ENCODE measurements at regions not wholly inside any gene's neighbourhood (a gene's known extent, or its start where the extent isn't known, plus 50 kb on each side); places are given as distances from the start of the nearest gene placed in this dataset.
"Not testable (repeated sequence)": the region's sequence is repeated elsewhere in the genome, so short reads cannot be mapped to it uniquely, and the experiment has no call there.

- DNase-seq (ENCODE audit: low spot score) = no peak
- Mint-ChIP-seq H3K4me3 (no peak overlapping the region), H3K9me3 (no peaks in the 10 kb centered on the region), H3K27me3 (ENCODE audit: insufficient read depth) (no peaks in the 10 kb centered on the region), H3K4me1 (ENCODE audit: low read depth) (no peaks in the 10 kb centered on the region), H3K36me3 (ENCODE audit: low read depth) (no peaks in the 10 kb centered on the region), H3K27ac (no peak overlapping the region)
- intact Hi-C loops (cut with micrococcal nuclease) = no loop called here
These were observed 193.3 kb upstream of the GRIN3A start for GRCh38 chr9:101931756-101932155.

GRCh38 chr9:101930783-101931182 is 192.3 kb upstream of the GRIN3A start:
- Mint-ChIP-seq H3K36me3 (ENCODE audit: low read depth) (no peaks in the 10 kb centered on the region), H3K27ac (no peak overlapping the region), H3K4me1 (ENCODE audit: low read depth) (no peaks in the 10 kb centered on the region), H3K27me3 (ENCODE audit: insufficient read depth) (no peaks in the 10 kb centered on the region), H3K9me3 (no peaks in the 10 kb centered on the region), H3K4me3 (no peak overlapping the region)
- no peak for DNase-seq (ENCODE audit: low spot score)
- intact Hi-C loops (cut with micrococcal nuclease) = no loop called here

GRCh38 chr9:101925498-101925897 is 187.1 kb upstream of the GRIN3A start:
- Mint-ChIP-seq H3K4me1 (ENCODE audit: low read depth) (no peaks in the 10 kb centered on the region), H3K27me3 (ENCODE audit: insufficient read depth) (no peaks in the 10 kb centered on the region), H3K9me3 (no peaks in the 10 kb centered on the region), H3K4me3 (no peak overlapping the region), H3K36me3 (ENCODE audit: low read depth) (no peaks in the 10 kb centered on the region), H3K27ac (no peak overlapping the region)
- intact Hi-C loops (cut with micrococcal nuclease) = no loop called here
- DNase-seq (ENCODE audit: low spot score) = no peak

- Mint-ChIP-seq H3K27ac (no peak overlapping the region), H3K4me1 (ENCODE audit: low read depth) (no peaks in the 10 kb centered on the region), H3K36me3 (ENCODE audit: low read depth) (no peaks in the 10 kb centered on the region), H3K27me3 (ENCODE audit: insufficient read depth) (no peaks in the 10 kb centered on the region), H3K4me3 (no peak overlapping the region), H3K9me3 (no peaks in the 10 kb centered on the region)
- DNase-seq (ENCODE audit: low spot score) = no peak
- intact Hi-C loops (cut with micrococcal nuclease) = no loop called here
These were observed 185.0 kb upstream of the GRIN3A start for GRCh38 chr9:101923451-101923850.

- H3K27ac Mint-ChIP-seq; H3K36me3 Mint-ChIP-seq (ENCODE audit: low read depth); H3K4me3 Mint-ChIP-seq; H3K9me3 Mint-ChIP-seq; DNase-seq (ENCODE audit: low spot score); intact Hi-C loops (cut with micrococcal nuclease); H3K27me3 Mint-ChIP-seq (ENCODE audit: insufficient read depth); H3K4me1 Mint-ChIP-seq (ENCODE audit: low read depth): not testable (repeated sequence)
These were observed 178.5 kb upstream of the GRIN3A start for GRCh38 chr9:101916948-101917347.

- Mint-ChIP-seq H3K27ac (no peak overlapping the region), H3K36me3 (ENCODE audit: low read depth) (no peaks in the 10 kb centered on the region), H3K4me1 (ENCODE audit: low read depth) (no peaks in the 10 kb centered on the region), H3K4me3 (no peak overlapping the region), H3K9me3 (no peaks in the 10 kb centered on the region), H3K27me3 (ENCODE audit: insufficient read depth) (no peaks in the 10 kb centered on the region)
- intact Hi-C loops (cut with micrococcal nuclease) = no loop called here
- DNase-seq (ENCODE audit: low spot score) = no peak
These were observed 177.0 kb upstream of the GRIN3A start for GRCh38 chr9:101915482-101915881.

- intact Hi-C loops (cut with micrococcal nuclease) = no loop called here
- H3K27me3 Mint-ChIP-seq (ENCODE audit: insufficient read depth) = no peaks in the 10 kb centered on the region
- no peak for DNase-seq (ENCODE audit: low spot score)
- H3K36me3 Mint-ChIP-seq (ENCODE audit: low read depth) = no peaks in the 10 kb centered on the region
- H3K9me3 Mint-ChIP-seq = no peaks in the 10 kb centered on the region
- no peaks in the 10 kb centered on the region for H3K4me1 Mint-ChIP-seq (ENCODE audit: low read depth)
- no peak overlapping the region for H3K4me3 Mint-ChIP-seq
- H3K27ac Mint-ChIP-seq = no peak overlapping the region
These were observed 174.3 kb upstream of the GRIN3A start for GRCh38 chr9:101912698-101913097.

- Mint-ChIP-seq H3K4me3 (no peak overlapping the region), H3K27ac (no peak overlapping the region), H3K36me3 (ENCODE audit: low read depth) (no peaks in the 10 kb centered on the region), H3K27me3 (ENCODE audit: insufficient read depth) (no peaks in the 10 kb centered on the region), H3K4me1 (ENCODE audit: low read depth) (no peaks in the 10 kb centered on the region), H3K9me3 (no peaks in the 10 kb centered on the region)
- intact Hi-C loops (cut with micrococcal nuclease) = no loop called here
- no peak for DNase-seq (ENCODE audit: low spot score)
These were observed 169.0 kb upstream of the GRIN3A start for GRCh38 chr9:101907466-101907865.

- DNase-seq (ENCODE audit: low spot score) = no peak
- no peaks in the 10 kb centered on the region for H3K4me1 Mint-ChIP-seq (ENCODE audit: low read depth)
- intact Hi-C loops (cut with micrococcal nuclease) = no loop called here
- H3K27me3 Mint-ChIP-seq (ENCODE audit: insufficient read depth) = no peaks in the 10 kb centered on the region
- no peaks in the 10 kb centered on the region for H3K36me3 Mint-ChIP-seq (ENCODE audit: low read depth)
- H3K4me3 Mint-ChIP-seq = no peak overlapping the region
- H3K9me3 Mint-ChIP-seq = no peaks in the 10 kb centered on the region
- no peak overlapping the region for H3K27ac Mint-ChIP-seq
These were observed 166.4 kb upstream of the GRIN3A start for GRCh38 chr9:101904845-101905244.

- no peak for DNase-seq (ENCODE audit: low spot score)
- Mint-ChIP-seq H3K4me3 (no peak overlapping the region), H3K27ac (no peak overlapping the region), H3K36me3 (ENCODE audit: low read depth) (no peaks in the 10 kb centered on the region), H3K9me3 (no peaks in the 10 kb centered on the region), H3K27me3 (ENCODE audit: insufficient read depth) (no peaks in the 10 kb centered on the region), H3K4me1 (ENCODE audit: low read depth) (no peaks in the 10 kb centered on the region)
- intact Hi-C loops (cut with micrococcal nuclease) = no loop called here
These were observed 163.6 kb upstream of the GRIN3A start for GRCh38 chr9:101902051-101902450.

GRCh38 chr9:101897196-101897595 is 158.7 kb upstream of the GRIN3A start:
- no peak for DNase-seq (ENCODE audit: low spot score)
- no peaks in the 10 kb centered on the region for H3K27me3 Mint-ChIP-seq (ENCODE audit: insufficient read depth)
- no peak overlapping the region for H3K4me3 Mint-ChIP-seq

GRCh38 chr9:101893661-101894646 is 155.5 kb upstream of the GRIN3A start:
- H3K27ac Mint-ChIP-seq = no peak overlapping the region
- H3K27me3 Mint-ChIP-seq (ENCODE audit: insufficient read depth) = no peaks in the 10 kb centered on the region
- no peak for DNase-seq (ENCODE audit: low spot score)
- no peaks in the 10 kb centered on the region for H3K9me3 Mint-ChIP-seq
- H3K4me1 Mint-ChIP-seq (ENCODE audit: low read depth) = no peaks in the 10 kb centered on the region
- intact Hi-C loops (cut with micrococcal nuclease) = no loop called here
- H3K4me3 Mint-ChIP-seq = no peak overlapping the region
- no peaks in the 10 kb centered on the region for H3K36me3 Mint-ChIP-seq (ENCODE audit: low read depth)

More at GRCh38 chr9:101897196-101897595, 158.7 kb upstream of the GRIN3A start:
- no peaks in the 10 kb centered on the region for H3K4me1 Mint-ChIP-seq (ENCODE audit: low read depth)
- no peak overlapping the region for H3K27ac Mint-ChIP-seq
- H3K9me3 Mint-ChIP-seq = no peaks in the 10 kb centered on the region
- intact Hi-C loops (cut with micrococcal nuclease) = no loop called here
- no peaks in the 10 kb centered on the region for H3K36me3 Mint-ChIP-seq (ENCODE audit: low read depth)

- Mint-ChIP-seq H3K36me3 (ENCODE audit: low read depth) (no peaks in the 10 kb centered on the region), H3K4me1 (ENCODE audit: low read depth) (no peaks in the 10 kb centered on the region), H3K4me3 (no peak overlapping the region), H3K27me3 (ENCODE audit: insufficient read depth) (no peaks in the 10 kb centered on the region), H3K9me3 (no peaks in the 10 kb centered on the region), H3K27ac (no peak overlapping the region)
- no peak for DNase-seq (ENCODE audit: low spot score)
- intact Hi-C loops (cut with micrococcal nuclease) = no loop called here
These were observed 143.1 kb upstream of the GRIN3A start for GRCh38 chr9:101881508-101881907.
